IPS-18a (cell line): ENCODE measurements at regions not wholly inside any gene's neighbourhood (a gene's known extent, or its start where the extent isn't known, plus 50 kb on each side); places are given as distances from the start of the nearest gene placed in this dataset.
"Not testable (repeated sequence)": the region's sequence is repeated elsewhere in the genome, so short reads cannot be mapped to it uniquely, and the experiment has no call there.

Experiments
- H3K27ac ChIP-seq: one replicate; pipeline ENCODE4 v1.5.1; 2013; ENCODE audit warnings: low read length
- H3K27me3 ChIP-seq: one replicate; pipeline ENCODE4 v1.6.1; 2013; ENCODE audit warnings: mild to moderate bottlenecking, low read length; ENCODE audit not compliant: control insufficient read depth, insufficient read depth
- H3K36me3 ChIP-seq: one replicate; pipeline ENCODE4 v1.6.1; 2013; ENCODE audit warnings: low read depth, low read length; ENCODE audit not compliant: control insufficient read depth
- H3K4me1 ChIP-seq: one replicate; pipeline ENCODE4 v1.6.1; 2013; ENCODE audit warnings: low read depth, low read length; ENCODE audit not compliant: control insufficient read depth
- H3K4me3 ChIP-seq: one replicate; pipeline ENCODE4 v1.5.1; 2013; ENCODE audit warnings: low read length
- H3K9ac ChIP-seq: one replicate; pipeline ENCODE4 v1.6.1; 2013; ENCODE audit warnings: mild to moderate bottlenecking, low read length, moderate library complexity
- H3K9me3 ChIP-seq: one replicate; pipeline ENCODE4 v1.6.1; 2013; ENCODE audit warnings: low read depth, low read length; ENCODE audit not compliant: control insufficient read depth

GRCh38 chr4:127463883-127464282 lies 168.9 kb upstream of the INTU start:
- no peak overlapping the region for H3K4me3 ChIP-seq
- no peak overlapping the region for H3K9ac ChIP-seq
- H3K4me1 ChIP-seq, result no peaks in the 10 kb centered on the region
- H3K27me3 ChIP-seq, result no peaks in the 10 kb centered on the region
- H3K36me3 ChIP-seq, result no peaks in the 10 kb centered on the region
- no peak overlapping the region for H3K27ac ChIP-seq
- H3K9me3 ChIP-seq, result no peaks in the 10 kb centered on the region

- H3K9ac ChIP-seq, result no peak overlapping the region
- H3K4me3 ChIP-seq, result no peak overlapping the region
- no peaks in the 10 kb centered on the region for H3K36me3 ChIP-seq
- no peak overlapping the region for H3K27ac ChIP-seq
- H3K9me3 ChIP-seq, result peaks cover 3% of the 10 kb centered on the region
- no peaks in the 10 kb centered on the region for H3K27me3 ChIP-seq
- no peaks in the 10 kb centered on the region for H3K4me1 ChIP-seq
Observed at GRCh38 chr4:127469542-127469941, 163.2 kb upstream of the INTU start.

- Histone ChIP-seq H3K27ac (no peak overlapping the region), H3K9me3 (peaks cover 3% of the 10 kb centered on the region), H3K4me1 (no peaks in the 10 kb centered on the region), H3K9ac (no peak overlapping the region), H3K36me3 (no peaks in the 10 kb centered on the region), H3K4me3 (no peak overlapping the region), H3K27me3 (no peaks in the 10 kb centered on the region)
Observed at GRCh38 chr4:127469959-127470809, 162.6 kb upstream of the INTU start.

GRCh38 chr4:127478271-127478670 lies 154.5 kb upstream of the INTU start:
- H3K9ac ChIP-seq, H3K27me3 ChIP-seq, H3K9me3 ChIP-seq, H3K36me3 ChIP-seq, H3K4me1 ChIP-seq, H3K4me3 ChIP-seq, H3K27ac ChIP-seq: not testable (repeated sequence)

GRCh38 chr4:127479031-127479622 lies 153.6 kb upstream of the INTU start:
- H3K4me3 ChIP-seq, result no peak overlapping the region
- H3K4me1 ChIP-seq, result no peaks in the 10 kb centered on the region
- no peaks in the 10 kb centered on the region for H3K27me3 ChIP-seq
- H3K36me3 ChIP-seq, result no peaks in the 10 kb centered on the region
- no peak overlapping the region for H3K9ac ChIP-seq
- no peak overlapping the region for H3K27ac ChIP-seq
- H3K9me3 ChIP-seq, result no peaks in the 10 kb centered on the region

- H3K27me3 ChIP-seq, result no peaks in the 10 kb centered on the region
- H3K9ac ChIP-seq, result no peak overlapping the region
- H3K4me3 ChIP-seq, result no peak overlapping the region
- H3K4me1 ChIP-seq, result peaks cover 6% of the 10 kb centered on the region
- no peaks in the 10 kb centered on the region for H3K9me3 ChIP-seq
- H3K27ac ChIP-seq, result no peak overlapping the region
- H3K36me3 ChIP-seq, result no peaks in the 10 kb centered on the region
Observed at GRCh38 chr4:127482049-127482448, 150.7 kb upstream of the INTU start.

GRCh38 chr4:127484117-127484516 lies 148.6 kb upstream of the INTU start:
- Histone ChIP-seq H3K27me3 (no peaks in the 10 kb centered on the region), H3K9ac (no peak overlapping the region), H3K4me3 (no peak overlapping the region), H3K9me3 (no peaks in the 10 kb centered on the region), H3K4me1 (peaks cover 6% of the 10 kb centered on the region), H3K27ac (no peak overlapping the region), H3K36me3 (no peaks in the 10 kb centered on the region)

GRCh38 chr4:127486248-127486647 lies 146.5 kb upstream of the INTU start:
- no peak overlapping the region for H3K27ac ChIP-seq
- no peak overlapping the region for H3K9ac ChIP-seq
- H3K27me3 ChIP-seq, result no peaks in the 10 kb centered on the region
- peaks cover 6% of the 10 kb centered on the region for H3K4me1 ChIP-seq
- H3K4me3 ChIP-seq, result no peak overlapping the region
- no peaks in the 10 kb centered on the region for H3K36me3 ChIP-seq
- no peaks in the 10 kb centered on the region for H3K9me3 ChIP-seq

GRCh38 chr4:127491571-127491970 lies 141.2 kb upstream of the INTU start:
- no peaks in the 10 kb centered on the region for H3K36me3 ChIP-seq
- H3K9ac ChIP-seq, result no peak overlapping the region
- no peaks in the 10 kb centered on the region for H3K9me3 ChIP-seq
- no peak overlapping the region for H3K4me3 ChIP-seq
- H3K27ac ChIP-seq, result no peak overlapping the region
- no peaks in the 10 kb centered on the region for H3K27me3 ChIP-seq
- no peaks in the 10 kb centered on the region for H3K4me1 ChIP-seq

- H3K4me1 ChIP-seq, H3K9me3 ChIP-seq, H3K36me3 ChIP-seq, H3K4me3 ChIP-seq, H3K9ac ChIP-seq, H3K27ac ChIP-seq, H3K27me3 ChIP-seq: not testable (repeated sequence)
Observed at GRCh38 chr4:127496875-127497274, 135.9 kb upstream of the INTU start.

- Histone ChIP-seq H3K4me1 (peaks cover 12% of the 10 kb centered on the region), H3K9ac (no peak overlapping the region)
Observed at GRCh38 chr4:127498366-127498765, 134.4 kb upstream of the INTU start.

GRCh38 chr4:127500242-127500641 lies 132.5 kb upstream of the INTU start:
- H3K4me3 ChIP-seq, result no peak overlapping the region
- peaks cover 15% of the 10 kb centered on the region for H3K4me1 ChIP-seq
- H3K36me3 ChIP-seq, result no peaks in the 10 kb centered on the region
- no peak overlapping the region for H3K27ac ChIP-seq
- no peak overlapping the region for H3K9ac ChIP-seq
- no peaks in the 10 kb centered on the region for H3K27me3 ChIP-seq
- H3K9me3 ChIP-seq, result no peaks in the 10 kb centered on the region

More at GRCh38 chr4:127498366-127498765, 134.4 kb upstream of the INTU start:
- no peaks in the 10 kb centered on the region for H3K9me3 ChIP-seq
- H3K27ac ChIP-seq, result no peak overlapping the region
- no peak overlapping the region for H3K4me3 ChIP-seq
- no peaks in the 10 kb centered on the region for H3K36me3 ChIP-seq
- H3K27me3 ChIP-seq, result no peaks in the 10 kb centered on the region
